GM10248 (cell line): ENCODE measurements at regions not wholly inside any gene's neighbourhood (a gene's known extent, or its start where the extent isn't known, plus 50 kb on each side); places are given as distances from the start of the nearest gene placed in this dataset.
"Not testable (repeated sequence)": the region's sequence is repeated elsewhere in the genome, so short reads cannot be mapped to it uniquely, and the experiment has no call there.

Source experiments
- CTCF ChIA-PET: fragments of 300-600 bp; sonication (Branson Sonifier 250); formaldehyde crosslinking; extraction: SDS; loops from one replicate; lab custom pipeline; 2021; ENCODE audit warnings: antibody characterized with exemption; lab: Yijun Ruan, JAX
- POLR2A ChIA-PET: fragments of 350-650 bp; sonication (Branson Sonifier 250); formaldehyde crosslinking; extraction: SDS; loops from one replicate; lab custom pipeline; 2020; ENCODE audit warnings: antibody characterized with exemption; lab: Yijun Ruan, JAX
- DNase-seq: peaks from one replicate; pipeline ENCODE4 v3.0.0; 2012; ENCODE audit errors: extremely low spot score
- TF ChIP-seq, protein P1 (sequence below): IDR thresholded peaks from 2 replicates; pipeline ENCODE4 v1.5.1; 2012; ENCODE audit warnings: mild to moderate bottlenecking, low read depth; ENCODE audit errors: extremely low read depth, missing control alignments, control extremely low read depth

DNA sequence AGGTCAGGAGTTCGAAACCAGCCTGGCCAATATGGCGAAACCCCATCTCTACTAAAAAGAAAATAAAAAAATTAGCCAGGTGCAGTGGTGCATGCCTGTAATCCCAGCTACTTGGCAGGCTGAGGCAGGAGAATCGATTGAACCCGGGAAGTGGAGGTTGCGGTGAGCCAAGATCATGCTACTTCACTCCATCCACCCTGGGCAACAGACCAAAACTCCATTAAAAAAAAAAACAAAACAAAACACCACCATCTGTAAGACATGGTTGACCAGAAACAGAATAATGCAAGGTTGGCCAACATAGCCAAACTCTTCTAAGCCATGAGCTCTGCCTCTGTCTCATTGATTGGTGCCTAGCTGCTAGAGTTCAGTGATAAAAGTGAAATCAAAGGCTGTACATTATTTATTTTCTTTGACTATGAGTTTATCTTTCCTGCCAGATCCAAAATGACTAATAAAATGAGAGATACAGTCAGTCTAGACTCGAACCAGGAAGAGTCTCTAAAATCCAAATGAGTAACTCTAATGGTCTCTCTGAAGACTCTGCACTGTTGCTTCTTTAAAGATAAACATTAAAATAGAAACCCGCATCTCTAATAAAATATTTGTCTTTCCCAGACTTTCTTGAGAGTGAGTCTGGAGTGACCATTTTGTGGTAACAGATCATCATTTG is 404.7 kb downstream of the DAD1 start:
- CTCF ChIA-PET: interaction anchor here (1.1 to 1.3 kb wide), 4 partner anchors 16 to 81 kb away, joined by 3 to 10 read pairs (median 3); no protein-coding TSS in a partner anchor
- POLR2A ChIA-PET: no interaction called here
- no peak for DNase-seq
- TF ChIP-seq, protein P1, sequence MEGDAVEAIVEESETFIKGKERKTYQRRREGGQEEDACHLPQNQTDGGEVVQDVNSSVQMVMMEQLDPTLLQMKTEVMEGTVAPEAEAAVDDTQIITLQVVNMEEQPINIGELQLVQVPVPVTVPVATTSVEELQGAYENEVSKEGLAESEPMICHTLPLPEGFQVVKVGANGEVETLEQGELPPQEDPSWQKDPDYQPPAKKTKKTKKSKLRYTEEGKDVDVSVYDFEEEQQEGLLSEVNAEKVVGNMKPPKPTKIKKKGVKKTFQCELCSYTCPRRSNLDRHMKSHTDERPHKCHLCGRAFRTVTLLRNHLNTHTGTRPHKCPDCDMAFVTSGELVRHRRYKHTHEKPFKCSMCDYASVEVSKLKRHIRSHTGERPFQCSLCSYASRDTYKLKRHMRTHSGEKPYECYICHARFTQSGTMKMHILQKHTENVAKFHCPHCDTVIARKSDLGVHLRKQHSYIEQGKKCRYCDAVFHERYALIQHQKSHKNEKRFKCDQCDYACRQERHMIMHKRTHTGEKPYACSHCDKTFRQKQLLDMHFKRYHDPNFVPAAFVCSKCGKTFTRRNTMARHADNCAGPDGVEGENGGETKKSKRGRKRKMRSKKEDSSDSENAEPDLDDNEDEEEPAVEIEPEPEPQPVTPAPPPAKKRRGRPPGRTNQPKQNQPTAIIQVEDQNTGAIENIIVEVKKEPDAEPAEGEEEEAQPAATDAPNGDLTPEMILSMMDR: no peak

DNA sequence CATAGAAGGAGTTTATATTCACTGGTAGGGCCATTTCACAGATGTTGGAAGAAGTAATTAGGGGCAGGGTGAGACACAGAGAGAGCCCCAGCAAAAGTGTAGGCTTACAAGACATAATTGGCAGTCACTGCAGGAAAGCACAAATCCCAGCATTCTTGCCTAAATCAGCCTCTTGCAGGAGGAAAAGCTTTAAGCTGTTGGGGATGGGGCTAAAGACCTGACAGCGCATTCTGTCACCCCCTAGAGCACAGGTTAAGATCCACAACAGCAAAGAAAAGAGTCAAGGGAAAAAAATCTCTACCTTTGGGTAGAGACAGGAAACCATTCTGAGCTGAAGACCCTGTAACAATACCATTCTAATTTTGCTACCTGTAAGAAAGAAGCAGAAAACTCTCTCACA is 409.0 kb downstream of the DAD1 start:
- DNase-seq: no peak
- TF ChIP-seq, protein P1: no peak
- POLR2A ChIA-PET: no interaction called here
- CTCF ChIA-PET: interaction anchor here (1.0 to 7.1 kb wide), 4 partner anchors 8 to 39 kb away, joined by 5 to 54 read pairs (median 16); no protein-coding TSS in a partner anchor

DNA sequence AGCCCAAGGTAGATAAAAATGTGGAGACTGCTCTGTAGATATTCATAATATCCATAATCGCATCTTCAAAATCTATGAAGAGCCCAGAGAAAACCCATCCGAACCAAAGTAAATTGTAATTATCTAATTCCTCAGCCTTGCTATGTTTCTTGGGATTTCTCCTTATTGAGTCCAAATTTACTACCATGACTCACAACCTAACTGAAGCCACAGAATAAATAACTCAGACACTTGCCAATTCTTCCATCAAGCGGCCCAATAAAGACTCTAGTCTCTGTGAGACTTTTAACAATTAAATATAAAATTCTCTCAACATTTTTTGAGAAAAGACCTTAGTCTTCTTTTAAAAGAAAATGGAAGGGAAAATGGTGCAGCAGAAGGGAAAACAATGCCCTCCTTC is 409.8 kb downstream of the DAD1 start:
- CTCF ChIA-PET: interaction anchor here (1.4 to 7.1 kb wide), 3 partner anchors 14 to 48 kb away, joined by 3 to 54 read pairs (median 26); no protein-coding TSS in a partner anchor

DNA sequence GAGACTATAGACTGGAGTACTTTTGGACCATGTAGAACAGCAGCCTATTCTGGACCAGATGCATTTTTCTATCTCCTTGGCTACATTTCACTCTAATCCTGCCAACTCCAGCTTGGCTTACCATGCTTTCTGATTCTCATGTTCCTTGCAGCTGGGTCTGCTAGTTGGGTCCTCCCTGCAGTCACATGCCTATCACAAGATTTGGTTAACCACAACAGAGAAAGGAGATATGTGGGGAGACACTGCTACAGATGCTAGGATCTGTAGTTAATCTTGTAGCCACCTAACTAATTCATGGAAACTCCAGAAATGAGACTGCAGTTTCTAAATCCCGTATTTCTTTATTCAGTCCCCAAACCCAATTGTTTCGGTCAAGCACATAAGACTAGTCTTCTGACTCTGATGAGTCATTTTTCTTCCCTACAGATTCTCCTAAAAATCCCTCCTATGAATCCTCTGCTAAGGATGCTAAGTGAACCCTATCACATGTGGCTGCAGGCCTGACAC is 410.6 kb downstream of the DAD1 start:
- CTCF ChIA-PET: interaction anchor here (1.0 to 7.1 kb wide), 5 partner anchors 13 to 202 kb away, joined by 3 to 54 read pairs (median 3); no protein-coding TSS in a partner anchor
- DNase-seq: no peak
- TF ChIP-seq, protein P1: no peak
- POLR2A ChIA-PET: no interaction called here

More for the DNA sequence above, 409.8 kb downstream of the DAD1 start:
- POLR2A ChIA-PET: no interaction called here
- DNase-seq: no peak
- TF ChIP-seq, protein P1: no peak

DNA sequence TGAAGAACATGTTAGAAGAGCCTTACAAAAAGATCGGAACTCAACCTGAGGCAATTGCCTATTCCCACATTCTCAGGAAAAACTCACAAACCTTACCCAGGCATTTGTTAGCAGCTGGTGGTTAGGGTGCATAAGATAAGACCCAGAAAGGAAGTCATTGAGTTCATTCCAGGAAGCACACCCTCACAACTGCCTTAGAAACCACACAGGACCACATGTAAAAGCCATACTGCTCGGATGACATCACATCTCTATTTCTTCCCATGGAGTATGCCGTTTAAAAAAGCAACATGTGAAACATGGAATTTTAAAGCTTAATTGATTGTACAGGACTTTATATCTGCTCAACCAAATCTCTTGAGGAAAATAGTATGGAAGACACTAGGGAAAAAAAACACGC is 411.2 kb downstream of the DAD1 start:
- no peak for DNase-seq
- ChIA-PET POLR2A (no interaction called here), CTCF (interaction anchor here (1.0 to 7.1 kb wide), 6 partner anchors 12 to 203 kb away, joined by 3 to 54 read pairs (median 3); no protein-coding TSS in a partner anchor)
- TF ChIP-seq, protein P1: no peak

DNA sequence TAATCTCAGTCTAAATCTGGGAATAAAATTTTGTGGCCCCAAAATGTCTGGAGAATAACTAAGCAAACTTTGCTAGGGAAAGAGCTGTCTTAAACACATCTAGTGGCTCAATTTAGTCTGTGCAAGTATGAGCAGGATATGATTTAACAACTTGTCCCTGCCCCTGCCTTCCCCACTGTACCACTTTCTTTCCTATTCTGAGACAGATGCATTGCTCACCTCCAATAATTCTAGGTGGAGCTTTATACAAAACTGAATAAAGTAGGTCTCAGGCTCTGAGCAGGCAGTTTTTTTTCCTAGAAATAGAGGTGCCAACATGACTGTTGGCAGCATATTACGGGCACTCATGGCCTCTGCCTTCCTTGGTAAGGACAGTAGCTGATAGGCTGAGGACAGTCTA is 412.1 kb downstream of the DAD1 start:
- ChIA-PET CTCF (interaction anchor here (1.2 to 7.1 kb wide), 4 partner anchors 11 to 199 kb away, joined by 3 to 54 read pairs (median 4); no protein-coding TSS in a partner anchor), POLR2A (no interaction called here)
- TF ChIP-seq, protein P1: no peak
- DNase-seq: no peak

DNA sequence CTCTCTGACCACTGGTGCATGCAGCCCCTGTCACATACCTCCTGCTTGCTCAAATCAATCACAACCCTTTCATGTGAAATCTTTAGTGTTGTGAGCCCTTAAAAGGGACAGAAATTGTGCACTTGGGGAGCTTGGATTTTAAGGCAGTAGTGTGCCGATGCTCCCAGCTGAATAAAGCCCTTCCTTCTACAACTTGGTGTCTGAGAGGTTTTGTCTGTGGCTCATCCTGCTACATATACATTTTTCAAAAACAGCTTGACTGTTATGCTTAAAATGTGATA is 413.8 kb downstream of the DAD1 start:
- POLR2A ChIA-PET, DNase-seq: not testable (repeated sequence)
- CTCF ChIA-PET: interaction anchor here (0.7 kb wide), 1 partner anchor 26 kb away, joined by 3 read pairs; no protein-coding TSS in a partner anchor
